ENCODE measurements at regions not wholly inside any gene's neighbourhood (a gene's known extent, or its start where the extent isn't known, plus 50 kb on each side); places are given as distances from the start of the nearest gene placed in this dataset.
"Not testable (repeated sequence)": the region's sequence is repeated elsewhere in the genome, so short reads cannot be mapped to it uniquely, and the experiment has no call there.

- no peaks in the 10 kb centered on the region for H3K27me3 ChIP-seq
- H3K4me3 ChIP-seq (replicated peaks in 1 of 3): no peak overlapping the region
- H3K36me3 ChIP-seq: no peaks in the 10 kb centered on the region
- H3K4me1 ChIP-seq: peaks cover 0 to 10% of the 10 kb centered on the region in 2 donors
- H3K27ac ChIP-seq: no peak overlapping the region
- H3K9me3 ChIP-seq: no peaks in the 10 kb centered on the region
- no peak for TF ChIP-seq POLR2A (IDR thresholded peaks at IDR 0.05)
- TF ChIP-seq CTCF (IDR thresholded peaks at IDR 0.05): no peak
- 42% methylated on average over 9 of the region's 9 CpGs for WGBS, 2 donors
- DNase-seq: peak; percentile 29 to 64
- intact Hi-C loops (cut with DNase I): no loop called here
These were observed 251.0 kb downstream of the RPLP1 start for GRCh38 chr15:69703532-69704187.

- DNase-seq: no peak
- peaks cover 0 to 10% of the 10 kb centered on the region in 2 donors for H3K4me1 ChIP-seq
- 49 to 62% methylated on average over 3 of the region's 3 CpGs for WGBS, 2 donors
These were observed 251.6 kb downstream of the RPLP1 start for GRCh38 chr15:69704229-69704628.

GRCh38 chr15:69704700-69705099 is 252.1 kb downstream of the RPLP1 start:
- intact Hi-C loops (cut with DNase I): no loop called here
- no peak for DNase-seq
- 93% methylated on average over 4 of the region's 4 CpGs for WGBS, 2 donors
- H3K27ac ChIP-seq: no peak overlapping the region
- no peaks in the 10 kb centered on the region for H3K27me3 ChIP-seq
- H3K4me1 ChIP-seq: peaks cover 0 to 10% of the 10 kb centered on the region in 2 donors
- H3K36me3 ChIP-seq: no peaks in the 10 kb centered on the region
- no peaks in the 10 kb centered on the region for H3K9me3 ChIP-seq
- H3K4me3 ChIP-seq (replicated peaks in 1 of 3): no peak overlapping the region
- no peak for TF ChIP-seq CTCF (IDR thresholded peaks at IDR 0.05)
- TF ChIP-seq POLR2A (IDR thresholded peaks at IDR 0.05): no peak

More at GRCh38 chr15:69704229-69704628, 251.6 kb downstream of the RPLP1 start:
- TF ChIP-seq CTCF (IDR thresholded peaks at IDR 0.05) (no peak), POLR2A (IDR thresholded peaks at IDR 0.05) (no peak)
- intact Hi-C loops (cut with DNase I): no loop called here
- no peak overlapping the region for H3K27ac ChIP-seq
- H3K27me3 ChIP-seq: no peaks in the 10 kb centered on the region
- no peak overlapping the region for H3K4me3 ChIP-seq (replicated peaks in 1 of 3)
- H3K36me3 ChIP-seq: no peaks in the 10 kb centered on the region
- H3K9me3 ChIP-seq: no peaks in the 10 kb centered on the region

DNA sequence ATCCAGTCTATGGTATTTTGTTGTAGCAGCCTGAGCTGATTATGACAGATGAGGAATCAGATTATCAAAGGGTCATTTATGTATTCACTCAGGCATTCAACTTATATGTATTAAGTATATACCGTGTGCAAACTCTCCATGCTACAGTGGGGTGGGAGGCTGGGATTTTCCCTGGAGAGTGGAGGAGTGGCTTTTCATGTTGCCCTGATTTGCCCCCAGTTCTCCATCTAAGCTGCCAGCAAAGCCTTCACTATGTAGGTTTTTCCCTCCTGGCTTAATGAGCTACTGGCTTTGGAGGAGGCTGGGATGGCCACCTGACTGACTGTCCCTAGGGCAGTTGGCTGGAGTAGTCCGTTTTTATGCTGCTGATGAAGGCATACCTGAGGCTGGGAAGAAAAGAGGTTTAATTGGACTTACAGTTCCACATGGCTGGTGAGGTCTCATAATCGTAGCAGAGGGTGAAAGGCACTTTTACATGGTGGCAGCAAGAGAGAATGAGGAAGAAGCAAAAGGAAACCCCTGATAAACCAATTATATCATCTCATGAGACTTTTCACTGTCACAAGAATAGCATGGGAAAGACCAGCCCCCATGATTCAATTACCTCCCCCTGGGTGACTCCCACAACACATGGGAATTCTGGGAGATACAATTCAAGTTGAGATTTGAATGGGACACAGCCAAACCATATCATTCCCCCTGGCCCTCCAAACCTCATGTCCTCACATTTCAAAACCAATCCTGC is 253.9 kb downstream of the RPLP1 start:
- intact Hi-C loops (cut with DNase I): no loop called here
- Histone ChIP-seq H3K4me3 (replicated peaks in 1 of 3) (no peak overlapping the region), H3K36me3 (no peaks in the 10 kb centered on the region), H3K4me1 (peaks cover 0 to 10% of the 10 kb centered on the region in 2 donors), H3K27me3 (no peaks in the 10 kb centered on the region), H3K27ac (no peak overlapping the region), H3K9me3 (no peaks in the 10 kb centered on the region)
- WGBS, 2 donors: 76 to 89% methylated on average over 3 of the region's 3 CpGs
- DNase-seq: no peak
- TF ChIP-seq CTCF (IDR thresholded peaks at IDR 0.05) (no peak), POLR2A (IDR thresholded peaks at IDR 0.05) (no peak)

- DNase-seq; H3K36me3 ChIP-seq; H3K4me3 ChIP-seq (replicated peaks in 1 of 3); H3K9me3 ChIP-seq; intact Hi-C loops (cut with DNase I); H3K27me3 ChIP-seq; H3K27ac ChIP-seq: not testable (repeated sequence)
- WGBS, 2 donors: 91 to 94% methylated on average over 2 to 4 of the region's 4 CpGs
- peaks cover 0 to 10% of the 10 kb centered on the region in 2 donors for H3K4me1 ChIP-seq
These were observed 254.6 kb downstream of the RPLP1 start for GRCh38 chr15:69707241-69707640.

GRCh38 chr15:69708436-69709122 is 256.0 kb downstream of the RPLP1 start:
- H3K27me3 ChIP-seq; H3K4me1 ChIP-seq; H3K9me3 ChIP-seq; H3K4me3 ChIP-seq (replicated peaks in 1 of 3); H3K27ac ChIP-seq; DNase-seq; intact Hi-C loops (cut with DNase I); H3K36me3 ChIP-seq: not testable (repeated sequence)
- 91 to 92% methylated on average over 3 of the region's 3 CpGs for whole genome bisulfite sequencing, 2 donors

All from thyroid gland (tissue), 4 donors.